ENCODE measurements at regions not wholly inside any gene's neighbourhood (a gene's known extent, or its start where the extent isn't known, plus 50 kb on each side); places are given as distances from the start of the nearest gene placed in this dataset.
A peak's percentile ranks its signal among the peaks of the same experiment; 100 is the strongest.

GRCh38 chrX:9158611-9159010 lies 124.7 kb upstream of the FAM9B start:
- no peak overlapping the region for H3K4me3 ChIP-seq (ENCODE audit: low read depth, low read length)
- DNase-seq (ENCODE audit: low read depth), result no peak
- TF ChIP-seq CTCF (conservative IDR thresholded peaks at IDR 0.05; ENCODE audit: low read depth, low read length), result no peak

- no peak for DNase-seq (ENCODE audit: low read depth)
- no peak for TF ChIP-seq CTCF (conservative IDR thresholded peaks at IDR 0.05; ENCODE audit: low read depth, low read length)
- H3K4me3 ChIP-seq (ENCODE audit: low read depth, low read length), result no peak overlapping the region
These were observed 126.9 kb upstream of the FAM9B start for GRCh38 chrX:9160698-9161329.

GRCh38 chrX:9162698-9163097 lies 128.8 kb upstream of the FAM9B start:
- no peak overlapping the region for H3K4me3 ChIP-seq (ENCODE audit: low read depth, low read length)
- DNase-seq (ENCODE audit: low read depth), result no peak
- TF ChIP-seq CTCF (conservative IDR thresholded peaks at IDR 0.05; ENCODE audit: low read depth, low read length), result no peak

GRCh38 chrX:9163214-9163709 lies 129.3 kb upstream of the FAM9B start:
- no peak for TF ChIP-seq CTCF (conservative IDR thresholded peaks at IDR 0.05; ENCODE audit: low read depth, low read length)
- H3K4me3 ChIP-seq (ENCODE audit: low read depth, low read length), result no peak overlapping the region
- DNase-seq (ENCODE audit: low read depth), result peak; percentile 30

- no peak overlapping the region for H3K4me3 ChIP-seq (ENCODE audit: low read depth, low read length)
- no peak for TF ChIP-seq CTCF (conservative IDR thresholded peaks at IDR 0.05; ENCODE audit: low read depth, low read length)
- DNase-seq (ENCODE audit: low read depth), result no peak
These were observed 130.2 kb upstream of the FAM9B start for GRCh38 chrX:9164086-9164485.

- no peak overlapping the region for H3K4me3 ChIP-seq (ENCODE audit: low read depth, low read length)
- TF ChIP-seq CTCF (conservative IDR thresholded peaks at IDR 0.05; ENCODE audit: low read depth, low read length), result no peak
- DNase-seq (ENCODE audit: low read depth), result peak; percentile 50
These were observed 130.9 kb upstream of the FAM9B start for GRCh38 chrX:9164533-9165426.

Measured in choroid plexus epithelial cell (primary cell).